ENCODE measurements at regions not wholly inside any gene's neighbourhood (a gene's known extent, or its start where the extent isn't known, plus 50 kb on each side); places are given as distances from the start of the nearest gene placed in this dataset.
"Not testable (repeated sequence)": the region's sequence is repeated elsewhere in the genome, so short reads cannot be mapped to it uniquely, and the experiment has no call there.

GRCh38 chr21:6072691-6073090 is 4448.7 kb upstream of the TPTE start:
- not testable (repeated sequence) for H3K4me3 Mint-ChIP-seq (ENCODE audit: unreplicated experiment); H3K36me3 Mint-ChIP-seq (ENCODE audit: low read depth); H3K9me3 Mint-ChIP-seq (ENCODE audit: low read depth); DNase-seq (ENCODE audit: low spot score); H3K4me1 Mint-ChIP-seq (ENCODE audit: low read depth); H3K27me3 Mint-ChIP-seq (ENCODE audit: low read depth); H3K27ac Mint-ChIP-seq (ENCODE audit: unreplicated experiment)

GRCh38 chr21:6073993-6074705 is 4447.2 kb upstream of the TPTE start:
- H3K27me3 Mint-ChIP-seq (ENCODE audit: low read depth); H3K9me3 Mint-ChIP-seq (ENCODE audit: low read depth); H3K36me3 Mint-ChIP-seq (ENCODE audit: low read depth); H3K4me3 Mint-ChIP-seq (ENCODE audit: unreplicated experiment); H3K4me1 Mint-ChIP-seq (ENCODE audit: low read depth); H3K27ac Mint-ChIP-seq (ENCODE audit: unreplicated experiment); DNase-seq (ENCODE audit: low spot score): not testable (repeated sequence)

- not testable (repeated sequence) for H3K27ac Mint-ChIP-seq (ENCODE audit: unreplicated experiment); H3K4me1 Mint-ChIP-seq (ENCODE audit: low read depth); H3K27me3 Mint-ChIP-seq (ENCODE audit: low read depth)
These were observed 4446.4 kb upstream of the TPTE start for GRCh38 chr21:6074935-6075334.

GRCh38 chr21:6075627-6076208 is 4445.7 kb upstream of the TPTE start:
- H3K4me1 Mint-ChIP-seq (ENCODE audit: low read depth); H3K27me3 Mint-ChIP-seq (ENCODE audit: low read depth); H3K4me3 Mint-ChIP-seq (ENCODE audit: unreplicated experiment); H3K36me3 Mint-ChIP-seq (ENCODE audit: low read depth); H3K9me3 Mint-ChIP-seq (ENCODE audit: low read depth); H3K27ac Mint-ChIP-seq (ENCODE audit: unreplicated experiment); DNase-seq (ENCODE audit: low spot score): not testable (repeated sequence)

More at GRCh38 chr21:6074935-6075334, 4446.4 kb upstream of the TPTE start:
- H3K36me3 Mint-ChIP-seq (ENCODE audit: low read depth); DNase-seq (ENCODE audit: low spot score); H3K9me3 Mint-ChIP-seq (ENCODE audit: low read depth); H3K4me3 Mint-ChIP-seq (ENCODE audit: unreplicated experiment): not testable (repeated sequence)

DNA sequence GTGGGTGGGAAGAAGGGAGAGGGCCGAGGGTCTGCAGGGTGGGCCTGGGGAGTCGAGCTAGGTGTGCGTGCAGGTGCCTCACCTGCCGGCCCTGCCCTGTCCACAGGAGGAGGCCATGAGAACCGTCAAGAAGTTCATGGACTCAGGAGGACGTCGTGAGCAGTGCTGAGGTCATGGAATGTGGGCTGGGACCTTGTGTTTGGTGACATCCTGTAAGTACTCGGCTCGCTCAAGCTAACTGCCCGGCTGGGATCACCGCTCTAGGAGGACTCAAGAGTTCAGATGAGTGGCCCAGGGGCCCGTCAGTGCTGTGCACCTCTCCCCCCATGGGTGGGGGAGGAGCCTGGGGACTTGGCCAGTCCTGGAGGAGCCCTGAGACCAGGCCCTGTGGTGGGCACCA is 4444.0 kb upstream of the TPTE start:
- not testable (repeated sequence) for H3K4me3 Mint-ChIP-seq (ENCODE audit: unreplicated experiment); DNase-seq (ENCODE audit: low spot score); H3K4me1 Mint-ChIP-seq (ENCODE audit: low read depth); H3K9me3 Mint-ChIP-seq (ENCODE audit: low read depth); H3K27ac Mint-ChIP-seq (ENCODE audit: unreplicated experiment); H3K36me3 Mint-ChIP-seq (ENCODE audit: low read depth); H3K27me3 Mint-ChIP-seq (ENCODE audit: low read depth)

- H3K9me3 Mint-ChIP-seq (ENCODE audit: low read depth); H3K4me3 Mint-ChIP-seq (ENCODE audit: unreplicated experiment); DNase-seq (ENCODE audit: low spot score); H3K4me1 Mint-ChIP-seq (ENCODE audit: low read depth); H3K36me3 Mint-ChIP-seq (ENCODE audit: low read depth); H3K27me3 Mint-ChIP-seq (ENCODE audit: low read depth); H3K27ac Mint-ChIP-seq (ENCODE audit: unreplicated experiment): not testable (repeated sequence)
These were observed 4442.5 kb upstream of the TPTE start for GRCh38 chr21:6078902-6079301.

- H3K27me3 Mint-ChIP-seq (ENCODE audit: low read depth); H3K4me1 Mint-ChIP-seq (ENCODE audit: low read depth); DNase-seq (ENCODE audit: low spot score); H3K4me3 Mint-ChIP-seq (ENCODE audit: unreplicated experiment); H3K27ac Mint-ChIP-seq (ENCODE audit: unreplicated experiment); H3K9me3 Mint-ChIP-seq (ENCODE audit: low read depth); H3K36me3 Mint-ChIP-seq (ENCODE audit: low read depth): not testable (repeated sequence)
These were observed 4440.3 kb upstream of the TPTE start for GRCh38 chr21:6080941-6081655.

- not testable (repeated sequence) for H3K9me3 Mint-ChIP-seq (ENCODE audit: low read depth); H3K27me3 Mint-ChIP-seq (ENCODE audit: low read depth); H3K27ac Mint-ChIP-seq (ENCODE audit: unreplicated experiment); H3K4me3 Mint-ChIP-seq (ENCODE audit: unreplicated experiment); H3K4me1 Mint-ChIP-seq (ENCODE audit: low read depth); H3K36me3 Mint-ChIP-seq (ENCODE audit: low read depth); DNase-seq (ENCODE audit: low spot score)
These were observed 4439.2 kb upstream of the TPTE start for GRCh38 chr21:6082166-6082565.

GRCh38 chr21:6083574-6084120 is 4437.7 kb upstream of the TPTE start:
- H3K4me3 Mint-ChIP-seq (ENCODE audit: unreplicated experiment); H3K27ac Mint-ChIP-seq (ENCODE audit: unreplicated experiment); H3K36me3 Mint-ChIP-seq (ENCODE audit: low read depth); H3K4me1 Mint-ChIP-seq (ENCODE audit: low read depth); H3K27me3 Mint-ChIP-seq (ENCODE audit: low read depth); H3K9me3 Mint-ChIP-seq (ENCODE audit: low read depth); DNase-seq (ENCODE audit: low spot score): not testable (repeated sequence)

DNA sequence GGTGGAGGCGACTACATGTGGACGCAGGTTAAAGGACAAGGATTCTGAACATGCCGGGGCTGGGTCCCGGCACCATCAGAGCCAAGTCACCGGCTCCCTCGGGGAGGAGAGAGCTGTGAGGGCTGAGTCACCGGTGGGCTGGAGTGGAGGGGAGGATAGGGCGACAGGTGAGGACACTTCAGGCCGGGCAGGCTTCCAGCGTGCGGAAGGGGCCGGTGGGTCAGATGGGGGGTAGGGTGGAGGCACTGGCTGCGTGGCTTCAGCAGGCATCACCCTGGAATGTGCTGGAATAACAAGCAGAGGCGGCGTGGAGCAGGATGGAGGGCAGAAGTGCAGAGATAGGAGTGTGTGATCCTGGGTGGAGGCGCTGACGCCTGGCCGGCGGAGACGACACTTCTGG is 4435.3 kb upstream of the TPTE start:
- H3K4me3 Mint-ChIP-seq (ENCODE audit: unreplicated experiment); H3K4me1 Mint-ChIP-seq (ENCODE audit: low read depth); H3K27ac Mint-ChIP-seq (ENCODE audit: unreplicated experiment); H3K9me3 Mint-ChIP-seq (ENCODE audit: low read depth); H3K27me3 Mint-ChIP-seq (ENCODE audit: low read depth); DNase-seq (ENCODE audit: low spot score); H3K36me3 Mint-ChIP-seq (ENCODE audit: low read depth): not testable (repeated sequence)

DNA sequence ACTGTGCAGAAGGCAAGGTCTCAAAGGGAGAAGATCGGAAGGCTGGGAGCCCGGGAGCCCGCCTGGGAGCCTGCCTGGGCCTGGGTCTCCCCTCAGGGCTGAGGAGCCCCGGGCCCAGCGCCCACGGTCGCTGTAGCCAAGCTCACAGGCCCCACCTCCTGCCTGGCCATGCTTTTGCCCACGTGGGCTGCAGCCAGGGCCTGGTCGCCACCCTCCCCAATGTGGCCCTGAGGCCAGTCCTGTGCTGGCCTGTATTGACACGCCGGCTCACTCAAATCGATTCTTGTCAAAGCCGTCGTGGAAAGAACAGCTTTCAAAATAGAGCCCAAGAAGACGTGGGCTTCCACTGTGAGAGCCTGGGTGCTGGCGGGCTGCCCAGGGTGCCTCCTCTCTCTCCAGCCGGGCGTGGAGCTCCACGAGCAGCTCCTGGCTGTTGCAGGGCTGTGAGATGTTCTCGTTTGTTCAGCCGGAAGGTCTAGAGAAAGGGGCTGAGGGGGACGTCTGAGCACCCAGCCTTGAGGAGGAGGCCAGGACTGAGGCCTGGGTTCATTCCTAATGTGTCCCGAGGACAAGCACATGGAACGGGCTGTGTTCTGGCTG is 4433.7 kb upstream of the TPTE start:
- not testable (repeated sequence) for H3K36me3 Mint-ChIP-seq (ENCODE audit: low read depth); H3K9me3 Mint-ChIP-seq (ENCODE audit: low read depth); H3K4me1 Mint-ChIP-seq (ENCODE audit: low read depth); H3K27ac Mint-ChIP-seq (ENCODE audit: unreplicated experiment); DNase-seq (ENCODE audit: low spot score); H3K4me3 Mint-ChIP-seq (ENCODE audit: unreplicated experiment); H3K27me3 Mint-ChIP-seq (ENCODE audit: low read depth)

DNA sequence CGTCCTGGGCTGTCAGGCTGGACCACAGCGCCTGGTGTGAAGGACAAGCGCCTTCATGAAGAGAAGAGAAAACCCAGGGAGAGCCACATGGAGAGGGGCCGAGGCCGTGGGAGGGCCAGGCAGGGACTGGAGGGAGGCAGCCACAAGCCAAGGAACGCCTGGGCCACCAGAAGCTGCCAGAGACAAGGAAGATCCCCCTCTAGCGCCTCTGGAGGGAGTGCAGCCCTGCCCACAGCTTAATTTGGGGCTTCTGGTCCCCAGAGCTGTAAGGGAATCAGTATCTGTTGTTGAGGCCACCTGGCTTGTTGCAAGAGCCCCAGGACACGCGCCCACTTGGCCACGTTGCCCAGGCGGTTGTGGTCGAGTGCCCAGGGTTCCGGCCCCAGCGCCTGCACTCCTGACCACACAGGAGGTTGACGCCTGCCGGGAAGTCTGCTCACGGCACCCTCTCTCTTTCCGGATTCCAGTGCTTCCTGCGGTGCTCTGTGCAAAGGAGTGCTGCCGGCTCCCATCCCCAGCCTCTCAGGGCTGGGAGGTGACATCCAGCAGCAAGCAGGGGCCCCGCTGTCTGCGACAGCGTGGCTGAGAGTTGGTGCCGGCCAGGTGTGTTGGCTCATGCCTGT is 4431.0 kb upstream of the TPTE start:
- not testable (repeated sequence) for H3K36me3 Mint-ChIP-seq (ENCODE audit: low read depth); H3K9me3 Mint-ChIP-seq (ENCODE audit: low read depth); H3K27me3 Mint-ChIP-seq (ENCODE audit: low read depth); DNase-seq (ENCODE audit: low spot score); H3K4me1 Mint-ChIP-seq (ENCODE audit: low read depth); H3K27ac Mint-ChIP-seq (ENCODE audit: unreplicated experiment); H3K4me3 Mint-ChIP-seq (ENCODE audit: unreplicated experiment)
